HG02763 (cell line): ENCODE measurements at regions not wholly inside any gene's neighbourhood (a gene's known extent, or its start where the extent isn't known, plus 50 kb on each side); places are given as distances from the start of the nearest gene placed in this dataset.

Experiments used
- ATAC-seq: cut with Tn5 transposase; IDR thresholded peaks from one replicate; pipeline ENCODE4 v1.9.1; 2021; ENCODE audit warnings: mild to moderate bottlenecking, moderate library complexity; ENCODE audit not compliant: unreplicated experiment

DNA sequence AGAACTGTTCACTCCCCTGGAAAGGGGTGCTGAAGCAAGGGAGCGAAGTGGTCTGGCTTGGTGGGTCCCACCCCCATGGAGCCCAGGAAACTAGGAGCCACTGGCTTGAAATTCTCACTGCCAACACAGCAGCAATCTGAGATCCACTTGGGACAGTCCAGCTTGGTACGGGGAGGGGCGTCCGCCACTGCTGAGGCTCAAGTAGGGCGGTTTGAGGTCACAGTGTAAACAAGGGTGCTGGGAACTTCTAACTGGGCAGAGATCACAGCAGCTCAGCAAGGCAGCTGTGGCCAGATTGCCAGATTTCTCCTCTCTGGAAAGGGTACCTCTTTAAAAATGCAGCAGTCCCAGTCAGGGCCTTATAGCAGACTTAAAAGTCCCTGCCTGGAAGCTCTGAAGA, 53.9 kb upstream of the GALNTL6 start:
- no peak for ATAC-seq

DNA sequence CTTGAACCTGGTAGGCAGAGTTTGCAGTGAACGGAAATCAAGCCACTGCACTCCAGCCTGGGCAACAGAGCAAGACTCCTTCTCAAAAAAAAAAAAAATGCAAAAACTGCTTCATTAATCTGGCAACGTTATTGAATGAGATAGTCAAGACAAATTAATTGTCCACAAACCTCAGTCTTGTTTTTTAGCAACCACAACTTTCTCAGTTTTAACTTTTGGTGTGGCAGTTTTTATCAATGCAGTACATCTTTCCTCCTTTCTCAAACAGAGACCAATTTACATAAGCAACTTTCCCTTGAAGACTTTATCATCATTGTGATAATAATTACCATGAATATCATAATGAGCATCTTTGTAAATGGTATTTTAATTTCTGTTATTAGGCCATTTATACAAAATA, 61.7 kb upstream of the GALNTL6 start:
- ATAC-seq: no peak

DNA sequence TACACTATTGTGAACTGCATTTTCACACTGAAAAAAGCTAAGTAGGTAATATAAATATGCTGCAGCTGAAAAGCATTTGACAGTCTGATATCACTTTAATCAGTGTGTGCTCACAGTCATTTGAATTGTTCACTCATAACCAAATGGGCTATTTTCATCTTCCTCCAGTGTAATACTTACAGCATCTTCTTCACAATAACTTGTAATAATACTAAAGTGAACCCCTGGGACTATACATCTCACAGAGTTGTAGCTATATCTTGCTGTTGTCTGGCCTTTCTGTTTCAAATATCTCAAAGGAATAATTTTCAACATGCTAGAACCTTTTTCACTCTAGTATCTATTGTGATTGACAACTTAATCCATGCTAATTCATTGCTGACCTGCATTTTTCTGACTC, 66.8 kb upstream of the GALNTL6 start:
- no peak for ATAC-seq

DNA sequence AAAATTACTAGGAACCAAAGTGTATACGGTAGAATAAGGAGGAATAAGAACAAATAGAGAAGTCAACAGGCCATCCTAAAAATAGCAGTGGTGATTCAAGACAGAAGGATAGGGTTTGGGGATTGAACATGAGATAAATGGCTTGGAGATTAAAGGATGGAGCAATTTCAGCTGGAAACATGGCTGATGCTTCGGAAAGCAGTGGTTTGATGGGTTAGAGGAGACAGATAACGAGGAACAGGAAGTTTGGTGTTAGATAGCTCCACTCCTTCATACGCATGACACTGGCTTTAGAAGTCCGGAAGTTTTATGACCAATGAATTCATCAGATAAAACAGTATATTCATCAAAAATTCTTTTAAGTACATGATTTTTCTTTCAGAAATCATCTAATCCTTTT, 70.8 kb upstream of the GALNTL6 start:
- ATAC-seq: no peak

DNA sequence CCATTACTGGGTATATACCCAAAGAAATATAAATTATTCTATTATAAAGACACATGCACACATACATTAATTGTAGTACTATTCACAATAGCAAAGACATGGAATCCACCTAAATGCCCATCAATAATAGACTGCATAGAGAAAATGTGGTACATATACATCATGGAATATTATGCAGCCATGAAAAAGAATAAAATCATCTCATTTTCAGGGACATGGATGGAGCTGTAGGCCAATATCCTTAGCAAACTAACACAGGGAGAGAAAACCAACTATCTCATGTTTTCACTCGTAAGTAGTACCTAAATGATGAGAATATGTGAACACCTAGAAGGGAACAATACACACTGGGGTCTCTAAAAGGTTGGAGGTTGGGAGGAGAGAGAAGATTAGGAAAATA, 86.0 kb upstream of the GALNTL6 start:
- no peak for ATAC-seq

DNA sequence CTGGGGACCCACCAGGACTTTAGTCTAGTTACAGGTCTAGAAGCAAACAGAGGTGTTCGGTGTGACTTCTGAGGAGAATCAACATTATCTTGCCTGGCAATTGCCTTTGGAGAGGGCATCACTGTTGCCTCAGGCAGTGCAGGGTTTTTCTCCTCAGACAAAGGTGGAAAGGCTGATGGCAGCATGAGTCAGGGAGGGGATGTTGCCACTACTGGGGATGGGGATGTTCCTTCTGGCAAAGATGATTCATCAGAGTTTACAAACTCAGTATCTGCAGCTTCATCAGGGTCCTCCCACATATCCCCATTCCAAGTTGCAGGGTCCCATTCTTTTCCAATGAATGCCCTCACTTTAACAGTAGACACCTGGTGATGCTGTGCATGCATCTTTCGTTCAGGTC, 91.3 kb upstream of the GALNTL6 start:
- ATAC-seq: no peak

DNA sequence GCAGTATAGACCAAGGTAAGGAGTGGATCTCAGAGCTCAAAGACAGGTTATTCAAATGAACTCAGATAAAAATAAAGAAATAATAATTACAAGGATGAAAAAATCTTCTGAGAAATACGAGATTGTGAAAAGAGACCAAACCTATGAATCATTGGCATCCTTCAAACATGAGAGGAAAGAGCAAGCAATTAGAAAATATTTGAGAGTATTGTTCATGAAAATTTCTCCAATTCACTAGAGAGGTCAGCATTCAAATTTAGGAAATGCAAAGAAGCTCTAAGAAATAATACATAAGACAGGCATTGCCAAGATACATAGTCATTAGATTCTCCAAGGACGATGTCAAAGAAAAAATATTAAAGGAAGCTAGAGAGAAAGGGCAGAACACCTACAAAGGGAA, 93.5 kb upstream of the GALNTL6 start:
- ATAC-seq: no peak

DNA sequence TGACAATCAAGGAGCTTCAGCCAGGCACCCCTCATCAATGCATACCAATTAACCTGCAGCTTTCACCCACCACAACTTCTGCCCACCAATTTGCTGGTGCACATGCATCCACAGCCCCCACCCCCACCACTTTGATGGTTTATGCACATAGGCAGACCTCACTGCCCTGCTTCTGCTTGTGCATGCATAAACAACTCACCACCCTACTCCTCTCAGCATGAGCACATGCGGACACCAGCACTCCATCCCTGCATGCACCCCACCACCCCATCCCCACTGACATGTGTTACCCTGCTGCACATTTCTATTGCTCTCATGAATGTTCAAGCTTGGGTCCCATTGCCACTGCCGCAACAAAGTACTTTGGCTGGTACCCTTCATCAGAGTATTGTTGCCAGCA, 94.5 kb upstream of the GALNTL6 start:
- no peak for ATAC-seq

DNA sequence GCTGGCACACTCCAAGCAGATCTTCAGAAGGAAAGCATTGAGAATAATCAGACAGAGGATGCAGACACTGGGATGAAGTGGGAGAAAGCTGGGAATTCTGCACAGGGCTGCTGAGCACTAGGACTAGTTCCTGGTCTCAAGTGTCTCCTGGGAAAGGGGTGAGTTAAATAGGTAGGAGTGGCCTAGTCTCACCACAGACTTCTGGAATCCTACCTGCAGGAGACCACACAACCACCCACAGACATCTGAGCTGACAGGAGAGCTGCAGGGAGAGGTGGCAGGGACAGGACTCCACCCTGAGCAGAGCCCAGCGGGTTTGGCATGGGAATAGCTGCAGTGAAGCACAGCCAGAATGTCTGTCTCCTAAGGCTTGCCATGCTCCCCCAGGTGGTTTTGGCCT, 95.1 kb upstream of the GALNTL6 start:
- no peak for ATAC-seq

DNA sequence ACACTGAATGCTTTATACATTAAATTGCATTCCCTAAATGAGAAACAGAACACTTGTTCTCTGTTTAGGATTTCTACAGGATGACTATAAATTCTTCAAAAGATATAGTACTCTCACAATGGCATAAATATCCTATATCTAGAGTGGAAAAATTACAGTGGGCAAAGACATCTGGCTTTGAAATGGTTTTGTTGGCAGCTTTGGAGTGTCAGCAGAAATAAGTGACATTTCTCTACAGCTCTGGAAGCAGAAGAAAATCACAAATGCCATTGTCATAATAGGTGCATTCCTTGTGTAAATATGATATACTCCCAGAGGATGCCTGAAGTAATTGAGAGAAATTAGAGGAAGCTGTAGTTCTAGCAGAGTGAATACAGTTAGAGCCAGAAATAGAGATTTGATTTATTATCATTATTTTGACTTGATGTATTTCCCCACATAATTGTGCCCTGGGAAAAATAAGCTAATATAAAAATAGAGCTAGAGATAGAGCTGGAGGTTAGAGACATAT, 95.9 kb upstream of the GALNTL6 start:
- no peak for ATAC-seq

DNA sequence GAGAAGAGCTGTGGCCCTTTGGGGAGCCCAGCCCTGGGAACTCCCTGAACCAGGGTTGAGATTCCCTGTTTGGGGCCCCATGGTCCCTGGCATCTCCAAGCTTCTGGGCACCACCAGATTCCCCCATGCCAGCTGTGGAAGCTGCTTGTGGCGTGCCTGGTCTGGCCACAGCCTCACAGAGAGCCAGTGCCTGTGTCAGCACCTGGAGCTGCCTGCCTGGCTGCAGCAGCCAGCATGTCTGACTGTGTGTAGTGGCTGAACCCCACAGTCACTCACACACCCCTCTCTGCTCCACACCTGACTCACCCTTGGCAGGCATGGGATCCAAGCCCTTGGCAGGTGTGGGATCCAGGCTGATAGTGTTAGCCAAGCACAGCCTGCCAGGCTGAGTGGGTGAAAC, 97.2 kb upstream of the GALNTL6 start:
- ATAC-seq: no peak

DNA sequence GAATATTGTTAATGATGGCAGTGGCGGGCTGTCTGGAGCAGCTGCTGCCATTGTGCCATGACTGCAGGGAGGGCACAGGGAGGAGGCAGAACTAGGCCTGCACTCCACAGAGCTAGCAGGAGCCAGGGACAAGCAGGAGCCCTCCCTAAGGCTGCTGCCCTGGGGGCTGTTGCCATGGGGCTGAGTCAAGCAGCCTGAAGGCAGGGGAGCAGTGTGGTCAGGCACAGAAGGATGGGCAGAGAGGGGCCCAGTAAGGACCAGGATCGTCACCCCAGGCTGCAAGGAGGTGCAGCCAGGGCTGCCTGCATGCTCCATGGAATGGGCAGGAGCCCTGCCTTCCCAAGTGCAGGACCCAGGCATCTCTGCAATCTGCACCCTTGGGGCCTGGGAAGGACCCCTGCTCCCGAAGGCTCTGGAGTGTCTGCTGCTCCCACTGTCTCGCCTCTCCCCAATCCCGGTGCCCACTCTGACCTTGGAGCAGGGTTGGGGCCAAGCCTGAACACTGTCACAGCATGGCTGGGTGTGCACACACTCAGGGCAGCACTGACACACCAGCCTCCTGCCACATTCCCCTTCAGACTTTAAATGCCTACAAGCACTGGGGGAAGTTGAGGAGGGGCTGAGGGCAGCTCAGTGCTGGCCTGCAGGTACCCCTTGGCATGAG, 98.3 kb upstream of the GALNTL6 start:
- ATAC-seq: no peak

DNA sequence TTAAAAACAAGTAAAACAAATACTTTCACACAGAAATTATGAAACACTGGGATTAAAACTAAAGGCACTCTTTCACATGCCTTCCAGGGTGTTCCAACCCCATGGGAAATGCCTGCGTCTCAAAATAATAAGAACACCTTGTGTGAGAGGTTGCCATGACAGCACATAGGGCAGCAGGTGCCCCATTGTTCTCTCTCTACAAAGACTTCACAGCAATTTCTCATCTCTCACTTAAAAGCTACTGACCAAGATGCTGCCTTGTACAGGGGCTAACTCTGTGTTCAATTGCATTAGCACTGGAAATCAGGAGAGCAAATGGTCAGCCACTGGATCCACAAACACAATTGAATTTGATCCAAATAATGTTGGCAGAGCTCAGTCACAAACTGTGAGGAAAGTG, 102.5 kb upstream of the GALNTL6 start:
- no peak for ATAC-seq

DNA sequence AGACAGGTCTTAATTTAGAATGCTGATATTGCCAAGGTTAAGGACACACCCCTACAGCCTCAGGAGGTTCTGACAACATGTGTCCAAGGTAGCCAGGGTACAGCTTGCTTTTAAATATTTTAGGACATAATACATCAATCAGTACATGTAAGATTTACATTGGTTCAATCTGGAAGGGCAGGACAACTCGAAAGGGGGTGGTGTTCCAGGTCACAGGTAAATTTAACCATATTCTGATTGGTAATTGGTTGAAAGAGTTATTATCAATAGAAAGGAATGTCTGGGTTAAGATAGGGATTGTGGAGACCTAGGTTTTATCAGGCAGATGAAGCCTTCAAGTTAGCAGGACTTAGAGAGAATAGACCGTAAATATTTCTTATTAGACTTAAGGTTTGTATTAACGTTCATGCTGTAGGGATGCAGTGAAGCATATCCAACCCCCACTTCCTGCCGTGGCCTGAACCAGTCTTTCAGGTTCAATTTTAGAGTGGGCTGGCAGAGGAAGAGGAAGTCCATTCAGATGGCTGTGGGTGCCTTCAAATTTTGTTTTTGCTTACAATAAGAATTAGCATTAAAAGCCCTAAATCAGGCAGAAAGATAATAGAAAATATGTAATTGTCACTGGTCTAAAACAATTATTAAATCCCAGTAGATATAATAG, 136.5 kb upstream of the GALNTL6 start:
- peak; percentile 100 for ATAC-seq

DNA sequence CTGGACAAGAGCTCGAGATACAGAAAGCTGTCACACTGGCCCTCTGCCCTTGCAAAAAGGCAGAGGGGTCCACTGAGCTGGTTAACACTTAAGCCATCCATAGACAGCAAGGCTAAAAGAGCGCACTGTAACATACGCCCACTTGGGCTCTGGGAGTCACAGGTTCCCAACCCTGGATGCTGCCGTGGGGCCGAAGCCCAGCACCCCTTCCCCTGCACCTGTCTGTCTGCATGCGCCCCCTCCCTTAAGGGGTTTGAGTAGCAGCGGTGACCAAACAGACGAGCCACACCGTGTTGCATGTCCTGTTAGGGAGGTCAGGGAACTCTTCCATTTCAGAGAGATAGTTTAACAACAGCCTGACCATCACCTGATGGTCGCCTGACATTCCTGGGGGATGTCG, 138.4 kb upstream of the GALNTL6 start:
- no peak for ATAC-seq

DNA sequence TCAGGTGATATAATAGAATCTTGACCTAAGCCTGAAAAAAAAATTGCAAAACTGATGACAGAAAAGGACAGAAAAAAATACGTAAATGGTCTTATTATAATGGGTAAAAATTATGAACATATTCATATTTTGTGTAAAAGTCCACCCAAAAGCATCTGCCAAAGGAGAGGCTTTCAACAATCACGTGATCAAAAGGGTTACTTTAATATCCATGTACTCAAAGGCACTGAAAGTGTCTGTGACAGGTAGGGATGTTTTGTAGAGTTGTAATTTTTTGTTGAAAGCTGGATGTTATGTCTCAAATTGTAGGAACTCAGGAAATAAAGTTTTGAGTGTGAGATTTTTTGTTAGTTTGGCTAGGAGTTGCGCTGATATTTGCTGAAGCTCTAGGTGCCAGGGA, 144.8 kb upstream of the GALNTL6 start:
- ATAC-seq: no peak

DNA sequence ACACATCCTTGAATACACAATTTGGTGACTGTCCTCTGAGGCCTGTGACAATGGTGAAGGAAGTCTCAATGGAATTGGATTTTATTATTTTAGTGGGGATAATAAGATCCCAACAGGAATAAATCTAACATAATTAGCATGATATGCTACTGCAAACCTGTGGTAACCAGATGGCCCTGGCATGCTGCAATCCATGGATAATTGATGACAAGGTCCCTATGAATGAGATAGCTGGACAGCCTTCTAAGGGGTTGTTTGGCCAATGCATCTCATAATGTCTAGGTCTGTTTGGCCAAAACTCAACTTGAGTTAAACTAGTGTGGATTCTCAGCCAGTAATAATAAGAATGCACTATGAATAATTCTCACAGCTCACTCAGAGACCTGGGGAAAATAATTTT, 145.3 kb upstream of the GALNTL6 start:
- ATAC-seq: no peak

DNA sequence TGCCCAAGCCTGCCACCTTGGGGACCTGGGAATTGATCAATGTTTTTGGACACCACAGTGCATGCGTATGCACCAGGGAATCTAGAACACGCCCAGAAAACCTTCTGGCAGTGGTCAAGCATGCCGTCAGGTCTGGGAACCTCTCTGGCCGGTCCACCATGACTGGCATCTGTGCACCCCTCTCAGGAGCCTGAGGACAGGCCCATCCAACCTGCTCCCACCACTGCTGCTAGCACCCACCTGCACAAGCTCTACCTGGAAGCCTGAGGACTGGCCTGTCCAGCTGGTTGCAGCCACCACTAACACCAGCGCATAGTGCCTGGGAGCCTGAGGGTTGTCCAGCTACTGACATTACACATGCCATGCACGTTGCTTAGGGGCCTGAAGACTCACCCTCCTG, 162.1 kb upstream of the GALNTL6 start:
- ATAC-seq: no peak

DNA sequence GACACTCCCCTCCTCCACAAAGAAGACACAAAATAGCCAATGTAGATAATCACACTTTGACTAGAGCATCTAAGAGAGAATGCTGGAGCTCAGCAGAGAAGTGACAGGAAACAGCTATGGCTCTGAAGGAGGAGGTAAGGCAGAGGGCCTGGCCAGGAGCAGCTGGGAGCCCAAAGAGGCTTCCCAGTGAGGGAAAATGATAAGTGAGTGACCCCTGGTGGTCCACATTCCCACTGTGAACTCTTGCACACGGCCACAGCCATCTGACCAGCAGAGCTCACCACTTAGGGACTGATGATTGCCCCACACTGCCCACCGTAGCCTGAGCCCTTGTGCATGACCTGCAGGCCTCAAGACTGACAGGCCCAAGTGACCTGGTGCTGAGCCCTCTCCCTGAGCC, 162.7 kb upstream of the GALNTL6 start:
- peak; percentile 71 for ATAC-seq

DNA sequence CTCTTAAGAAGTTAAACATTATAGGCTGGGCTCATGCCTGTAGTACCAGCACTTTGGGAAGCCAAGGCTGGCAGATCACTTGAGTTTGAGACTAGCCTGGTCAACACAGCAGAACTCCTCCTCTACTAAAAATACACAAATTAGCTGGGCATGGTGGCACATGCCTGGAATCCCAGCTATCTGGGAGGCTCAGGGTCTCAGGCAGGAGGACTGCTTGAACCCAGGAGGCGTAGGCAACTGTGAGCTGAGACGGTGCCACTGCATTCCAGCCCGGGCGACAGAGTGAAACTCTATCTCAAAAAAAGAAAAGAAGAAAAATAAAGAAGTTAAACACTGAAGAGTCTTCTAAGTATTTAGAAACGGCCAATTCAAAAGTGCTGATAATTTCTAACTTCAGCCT, 164.3 kb upstream of the GALNTL6 start:
- no peak for ATAC-seq

DNA sequence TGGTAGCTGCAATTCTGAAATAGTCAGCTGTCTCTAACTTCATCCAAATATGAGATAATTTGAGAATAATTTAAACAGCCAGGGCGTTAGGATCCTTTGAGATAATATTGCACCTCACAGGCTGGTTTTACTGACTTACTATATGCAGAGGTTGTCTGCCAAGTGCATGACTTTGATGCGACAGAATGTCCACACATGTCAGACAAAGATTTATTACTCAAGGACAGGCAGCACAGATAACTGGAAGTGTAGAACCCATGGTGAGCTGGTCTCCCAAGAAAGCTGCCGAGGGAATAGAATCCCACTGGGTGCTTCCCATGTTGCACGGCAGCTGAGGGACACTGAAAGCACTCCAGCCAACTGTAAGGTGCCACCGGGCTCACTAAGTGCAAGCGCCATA, 166.2 kb upstream of the GALNTL6 start:
- no peak for ATAC-seq

DNA sequence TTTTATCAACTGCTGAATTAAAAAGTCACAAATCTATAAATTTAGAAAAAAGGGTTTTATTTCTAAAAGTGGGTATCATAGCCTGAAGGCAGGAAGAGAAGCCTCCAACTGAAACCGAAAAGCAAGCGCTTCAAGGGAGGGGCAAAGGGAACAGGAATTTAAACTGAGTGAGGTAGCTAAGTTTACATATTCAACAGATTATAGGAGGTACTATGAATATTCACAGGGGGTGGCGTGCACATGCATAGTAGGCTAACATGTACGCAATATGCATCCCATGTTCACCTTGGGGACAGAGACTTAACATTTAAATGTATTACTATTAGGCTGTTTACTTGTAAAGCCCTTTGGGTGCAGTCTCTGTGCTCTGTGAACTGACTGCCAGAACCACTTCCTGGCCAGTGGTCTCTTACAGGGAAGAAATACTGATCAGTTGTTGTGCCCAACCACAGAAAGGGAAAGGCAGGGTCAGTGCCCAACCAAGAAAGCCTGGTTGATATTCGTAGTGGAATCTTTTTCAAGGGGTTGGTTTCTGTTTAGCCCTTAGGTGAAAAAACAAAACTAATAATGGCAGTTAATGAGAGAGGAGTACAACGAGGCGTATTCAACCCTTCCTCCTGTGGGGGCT, 168.7 kb upstream of the GALNTL6 start:
- ATAC-seq: peak; percentile 93
